SK-N-SH (cell line): ENCODE measurements at regions not wholly inside any gene's neighbourhood (a gene's known extent, or its start where the extent isn't known, plus 50 kb on each side); places are given as distances from the start of the nearest gene placed in this dataset.

Source experiments
- CTCF ChIP-seq: fragments of 200-600 bp; sonication (generic); IDR thresholded peaks from 2 replicates; pipeline ENCODE4 v1.6.1; 2017; ENCODE audit warnings: antibody characterized with exemption, mild to moderate bottlenecking, moderate library complexity
- GABPA ChIP-seq: IDR thresholded peaks from 2 replicates; pipeline ENCODE4 v1.4.0; 2012; ENCODE audit warnings: low read depth, mild to moderate bottlenecking
- TAF1 ChIP-seq: IDR thresholded peaks from 2 replicates; pipeline ENCODE4 v1.6.1; 2012; ENCODE audit warnings: low read depth, mild to moderate bottlenecking, low read length, moderate library complexity, borderline replicate concordance

DNA sequence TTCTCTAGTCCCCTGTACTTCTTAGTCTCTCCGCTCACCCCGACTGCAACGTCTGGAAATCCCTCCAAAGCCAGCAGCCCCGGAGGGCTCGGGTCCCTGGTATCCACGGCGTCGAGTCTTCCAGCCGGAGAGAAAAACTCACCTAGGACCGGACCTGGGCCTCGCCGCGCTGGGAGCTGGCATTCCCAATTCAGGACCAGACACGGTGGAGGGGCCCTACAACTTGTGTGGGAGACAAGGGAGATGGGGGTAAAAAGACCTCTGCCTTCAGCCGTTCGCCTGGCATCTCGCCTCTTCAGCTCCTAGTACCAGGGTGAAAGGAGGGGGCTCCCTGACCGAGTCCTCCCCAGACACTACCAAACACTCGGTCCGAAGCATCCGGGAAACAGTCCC is 64.3 kb downstream of the GPX5 start:
- TF ChIP-seq CTCF (no peak), GABPA (no peak), TAF1 (no peak)
